Cardiac fibroblast (primary cell): ENCODE measurements at regions not wholly inside any gene's neighbourhood (a gene's known extent, or its start where the extent isn't known, plus 50 kb on each side); places are given as distances from the start of the nearest gene placed in this dataset.

Source experiments
- DNase-seq, 2 donors: peaks; one replicate each; pipeline versions ENCODE4 v3.0.0 to v3.0.0-alpha.2; 2010; ENCODE audit warnings: low read depth in 2 of 2
- H3K4me3 ChIP-seq, 2 donors: replicated peaks in 1 of 2; 1 replicate in 1 of 2; 2 replicates in 1 of 2; pipeline ENCODE4 v1.5.1; 2011; ENCODE audit warnings: low read depth in 2 of 2, low read length in 2 of 2, mild to moderate bottlenecking in 2 of 2, moderate library complexity in 1 of 2
- CTCF ChIP-seq: IDR thresholded peaks from one replicate; pipeline ENCODE4 v1.5.1; 2011; ENCODE audit warnings: low read depth, mild to moderate bottlenecking, low read length, inconsistent platforms

- DNase-seq = no peak
- no peak for TF ChIP-seq CTCF
- no peak overlapping the region for H3K4me3 ChIP-seq
Observed at GRCh38 chr1:182114627-182115023, 53.1 kb upstream of the ZNF648 start.

GRCh38 chr1:182113879-182114626 lies 52.5 kb upstream of the ZNF648 start:
- no peak for DNase-seq
- TF ChIP-seq CTCF = no peak
- no peak overlapping the region for H3K4me3 ChIP-seq

GRCh38 chr1:182111496-182111895 lies 50.0 kb upstream of the ZNF648 start:
- TF ChIP-seq CTCF = no peak
- H3K4me3 ChIP-seq = no peak overlapping the region
- DNase-seq = no peak
